PC-3 (cell line): ENCODE measurements at regions not wholly inside any gene's neighbourhood (a gene's known extent, or its start where the extent isn't known, plus 50 kb on each side); places are given as distances from the start of the nearest gene placed in this dataset.

ENCODE experiments used
- ATAC-seq: fragments of 200-7000 bp; cut with Tn5 transposase; 2 replicates; pipeline ENCODE4 v1.9.1; 2020; ENCODE audit warnings: mild to moderate bottlenecking, moderate library complexity
- BruUV-seq: library from RNA; stranded (reverse); fragments of 400-500 nt; replicated peaks from 2 replicates; lab custom pipeline; 2021; lab: Mats Ljungman, UMichigan
- CTCF ChIA-PET: fragments of 300-600 bp; sonication (Branson Sonifier 250); formaldehyde crosslinking; loops from one replicate; lab custom pipeline; 2022; ENCODE audit warnings: antibody characterized with exemption; lab: Charles Lee
- POLR2A ChIA-PET: fragments of 300-600 bp; sonication (Branson Sonifier 250); formaldehyde crosslinking; loops from one replicate; lab custom pipeline; 2022; ENCODE audit warnings: antibody characterized with exemption; ENCODE audit not compliant: unreplicated experiment; lab: Charles Lee
- DNase-seq: peaks from one replicate; pipeline ENCODE4 v3.0.0-alpha.2; 2015
- H2AFZ ChIP-seq: fragments of 300-600 bp; sonication (generic); 2 replicates; pipeline ENCODE4 v1.6.0; 2016; ENCODE audit warnings: antibody characterized with exemption, low read length
- H3F3A ChIP-seq: fragments of 300-600 bp; sonication (generic); one replicate; pipeline ENCODE4 v1.6.0; 2017; ENCODE audit warnings: antibody characterized with exemption, low read length, control low read depth, mild to moderate bottlenecking; ENCODE audit not compliant: unreplicated experiment
- H3K27ac ChIP-seq: fragments of 300-600 bp; sonication (generic); 2 replicates; pipeline ENCODE4 v1.5.1; 2016; ENCODE audit warnings: mild to moderate bottlenecking, low read length
- H3K27me3 ChIP-seq: fragments of 300-600 bp; sonication (generic); 2 replicates; pipeline ENCODE4 v1.6.1; 2016; ENCODE audit warnings: low read length, mixed read lengths
- H3K36me3 ChIP-seq: fragments of 300-600 bp; sonication (generic); 2 replicates; pipeline ENCODE4 v1.6.1; 2016; ENCODE audit warnings: low read depth, mixed run types, low read length, mixed read lengths
- H3K4me1 ChIP-seq: fragments of 300-600 bp; sonication (generic); 2 replicates; pipeline ENCODE4 v1.5.1; 2016; ENCODE audit warnings: low read length; ENCODE audit not compliant: insufficient read depth
- H3K4me2 ChIP-seq: fragments of 300-600 bp; sonication (generic); 2 replicates; pipeline ENCODE4 v1.6.0; 2016; ENCODE audit warnings: low read length
- H3K4me3 ChIP-seq: fragments of 300-600 bp; sonication (generic); 2 replicates; pipeline ENCODE4 v1.5.1; 2016; ENCODE audit warnings: mild to moderate bottlenecking, low read length, mixed read lengths
- H3K79me2 ChIP-seq: fragments of 300-600 bp; sonication (generic); 2 replicates; pipeline ENCODE4 v1.6.1; 2017; ENCODE audit warnings: low read length, mixed read lengths
- H3K9ac ChIP-seq: fragments of 300-600 bp; sonication (generic); 2 replicates; pipeline ENCODE4 v1.6.0; 2016; ENCODE audit warnings: mild to moderate bottlenecking, low read length
- H3K9me2 ChIP-seq: fragments of 300-600 bp; sonication (generic); replicated peaks from 2 replicates; pipeline ENCODE4 v1.6.1; 2016; ENCODE audit warnings: mixed run types, low read length, mixed read lengths
- H3K9me3 ChIP-seq: fragments of 300-600 bp; sonication (generic); 2 replicates; pipeline ENCODE4 v1.6.1; 2016; ENCODE audit warnings: low read length, mixed read lengths
- H4K20me1 ChIP-seq: fragments of 300-600 bp; sonication (generic); 2 replicates; pipeline ENCODE4 v1.6.1; 2016; ENCODE audit warnings: low read length, mixed read lengths
- EZH2 ChIP-seq: fragments of 300-600 bp; sonication (generic); IDR thresholded peaks from one replicate; pipeline ENCODE4 v1.6.1; 2017; ENCODE audit warnings: antibody characterized with exemption, mild to moderate bottlenecking, low read length; ENCODE audit not compliant: unreplicated experiment
- EZH2phosphoT487 ChIP-seq: fragments of 300-600 bp; sonication (generic); IDR thresholded peaks from 2 replicates; pipeline ENCODE4 v1.6.1; 2018; ENCODE audit warnings: mild to moderate bottlenecking, antibody characterized with exemption, low read length, borderline replicate concordance
- intact Hi-C: fragments of 100-400 bp; cut with micrococcal nuclease; formaldehyde crosslinking; loops from 2 replicates; pipeline ENCODE4 v1.9.0; 2023
- TF ChIP-seq, protein P1 (sequence below): fragments of 300-600 bp; sonication (generic); conservative IDR thresholded peaks from 2 replicates; pipeline ENCODE4 v1.5.1; 2017; ENCODE audit warnings: antibody characterized with exemption, low read depth, mild to moderate bottlenecking, low read length

DNA sequence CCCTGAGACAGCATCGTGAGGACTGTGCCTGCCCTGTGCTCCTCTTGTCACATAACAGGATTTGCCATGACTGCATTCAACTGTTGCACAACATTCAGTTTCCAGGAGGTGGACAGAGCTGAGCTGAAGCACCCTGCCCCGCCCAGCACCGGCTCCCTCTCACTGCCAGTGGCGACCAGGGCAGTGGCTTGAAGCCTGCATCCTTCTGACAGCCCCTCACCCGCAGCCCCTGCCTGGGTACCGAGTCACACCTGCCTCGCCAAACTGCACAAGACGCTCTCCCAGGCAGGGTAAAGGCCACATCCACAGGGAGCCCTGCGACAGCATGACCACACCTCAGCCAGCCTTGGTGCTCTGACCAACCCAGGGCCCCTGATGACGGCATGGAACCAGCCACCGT lies 59.9 kb upstream of the ZNF354A start:
- Histone ChIP-seq H3K9me3 (no peaks in the 10 kb centered on the region), H3K9ac (no peak overlapping the region), H2AFZ (no peak overlapping the region), H3K4me3 (no peak overlapping the region), H3K36me3 (no peaks in the 10 kb centered on the region), H3F3A (no peaks in the 10 kb centered on the region), H4K20me1 (no peaks in the 10 kb centered on the region), H3K79me2 (no peaks in the 10 kb centered on the region), H3K27ac (no peak overlapping the region), H3K4me1 (peaks cover 29% of the 10 kb centered on the region), H3K4me2 (no peak overlapping the region), H3K9me2 (no peaks in the 10 kb centered on the region), H3K27me3 (no peaks in the 10 kb centered on the region)
- POLR2A ChIA-PET: no interaction called here
- TF ChIP-seq EZH2: no peak
- no peak for TF ChIP-seq EZH2phosphoT487
- TF ChIP-seq, protein P1, sequence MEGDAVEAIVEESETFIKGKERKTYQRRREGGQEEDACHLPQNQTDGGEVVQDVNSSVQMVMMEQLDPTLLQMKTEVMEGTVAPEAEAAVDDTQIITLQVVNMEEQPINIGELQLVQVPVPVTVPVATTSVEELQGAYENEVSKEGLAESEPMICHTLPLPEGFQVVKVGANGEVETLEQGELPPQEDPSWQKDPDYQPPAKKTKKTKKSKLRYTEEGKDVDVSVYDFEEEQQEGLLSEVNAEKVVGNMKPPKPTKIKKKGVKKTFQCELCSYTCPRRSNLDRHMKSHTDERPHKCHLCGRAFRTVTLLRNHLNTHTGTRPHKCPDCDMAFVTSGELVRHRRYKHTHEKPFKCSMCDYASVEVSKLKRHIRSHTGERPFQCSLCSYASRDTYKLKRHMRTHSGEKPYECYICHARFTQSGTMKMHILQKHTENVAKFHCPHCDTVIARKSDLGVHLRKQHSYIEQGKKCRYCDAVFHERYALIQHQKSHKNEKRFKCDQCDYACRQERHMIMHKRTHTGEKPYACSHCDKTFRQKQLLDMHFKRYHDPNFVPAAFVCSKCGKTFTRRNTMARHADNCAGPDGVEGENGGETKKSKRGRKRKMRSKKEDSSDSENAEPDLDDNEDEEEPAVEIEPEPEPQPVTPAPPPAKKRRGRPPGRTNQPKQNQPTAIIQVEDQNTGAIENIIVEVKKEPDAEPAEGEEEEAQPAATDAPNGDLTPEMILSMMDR: no peak
- intact Hi-C loops: no loop called here
- ATAC-seq: no peak
- peak; percentile 43 for DNase-seq
- BruUV-seq: no TSS peak
- CTCF ChIA-PET: no interaction called here

DNA sequence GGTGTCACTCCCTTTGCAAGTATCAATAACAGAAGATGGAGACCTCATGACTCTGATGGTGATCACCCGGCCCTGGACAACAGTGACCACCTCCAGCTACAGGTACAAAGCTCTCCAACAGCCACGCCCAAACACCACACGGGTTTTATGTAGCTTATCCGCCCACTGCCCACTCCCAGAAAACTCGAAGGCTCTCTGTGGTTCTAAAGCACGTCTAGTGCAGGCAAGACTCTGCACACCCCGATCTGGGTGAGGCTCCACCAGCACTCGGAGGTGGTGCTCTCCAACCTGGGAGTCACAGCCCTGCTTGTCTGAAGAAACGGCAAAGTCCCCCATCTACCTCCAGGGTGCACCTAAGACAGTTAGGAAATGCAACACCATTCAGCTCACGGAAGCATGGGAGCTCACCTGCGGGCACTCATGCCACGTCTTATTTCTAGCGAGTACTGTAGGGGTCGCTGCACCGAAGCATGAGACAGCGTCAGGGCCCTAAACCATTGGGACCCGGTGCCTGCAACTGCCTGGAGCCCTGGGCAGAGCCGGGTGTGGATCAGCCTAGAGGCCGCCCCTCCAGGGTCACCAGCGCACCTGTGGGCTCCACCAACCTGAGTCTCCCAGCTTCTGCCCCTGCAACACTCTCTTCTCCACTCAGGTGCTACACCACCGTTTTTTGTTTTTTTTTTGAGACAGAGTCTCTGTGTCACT lies 58.1 kb upstream of the ZNF354A start:
- no peak overlapping the region for H3K4me3 ChIP-seq
- no peak for TF ChIP-seq EZH2
- TF ChIP-seq, protein P1: no peak
- no peak overlapping the region for H3K4me2 ChIP-seq
- no peaks in the 10 kb centered on the region for H3K9me3 ChIP-seq
- no peaks in the 10 kb centered on the region for H3K79me2 ChIP-seq
- ChIA-PET CTCF (no interaction called here), POLR2A (no interaction called here)
- DNase-seq: no peak
- BruUV-seq: no TSS peak
- H2AFZ ChIP-seq: no peak overlapping the region
- H3K9me2 ChIP-seq: no peaks in the 10 kb centered on the region
- intact Hi-C loops: no loop called here
- ATAC-seq: no peak
- peaks cover 43% of the 10 kb centered on the region for H3K4me1 ChIP-seq
- H3K27ac ChIP-seq: no peak overlapping the region
- no peaks in the 10 kb centered on the region for H3K27me3 ChIP-seq
- no peak overlapping the region for H3K9ac ChIP-seq
- no peaks in the 10 kb centered on the region for H3F3A ChIP-seq
- no peaks in the 10 kb centered on the region for H4K20me1 ChIP-seq
- no peaks in the 10 kb centered on the region for H3K36me3 ChIP-seq

DNA sequence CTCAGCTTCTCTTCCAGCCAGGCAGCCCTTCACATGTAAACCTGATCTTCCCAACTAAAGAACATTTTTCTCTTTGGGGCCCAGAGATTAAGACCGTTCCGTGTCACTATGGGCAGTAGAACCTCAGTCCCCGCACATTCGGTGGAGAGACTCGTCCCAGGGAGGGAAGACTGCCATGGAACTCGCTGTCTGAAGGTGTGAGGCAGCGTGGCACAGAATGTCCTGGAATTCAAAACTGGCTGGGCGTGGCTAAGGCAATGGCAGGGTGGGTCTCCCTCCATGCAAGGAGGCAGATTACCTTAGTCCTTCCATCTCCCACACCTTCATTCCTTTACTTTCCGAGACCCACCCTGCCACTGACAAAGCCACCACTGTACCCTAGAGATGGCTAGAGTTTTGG lies 57.4 kb upstream of the ZNF354A start:
- Histone ChIP-seq H3K36me3 (no peaks in the 10 kb centered on the region), H3K9me2 (no peaks in the 10 kb centered on the region), H3K4me1 (peaks cover 43% of the 10 kb centered on the region), H3K79me2 (no peaks in the 10 kb centered on the region), H4K20me1 (no peaks in the 10 kb centered on the region), H3K27ac (no peak overlapping the region; the same call in 1 of the 2 replicates), H3K9ac (no peak overlapping the region), H3F3A (no peaks in the 10 kb centered on the region), H3K4me2 (peak overlapping the region; percentile 52; the same call in 1 of the 2 replicates), H3K4me3 (no peak overlapping the region), H3K27me3 (no peaks in the 10 kb centered on the region), H2AFZ (no peak overlapping the region), H3K9me3 (no peaks in the 10 kb centered on the region)
- TF ChIP-seq, protein P1: no peak
- TF ChIP-seq EZH2 (no peak), EZH2phosphoT487 (no peak)
- POLR2A ChIA-PET: no interaction called here
- DNase-seq (no peak), ATAC-seq (no peak)
- intact Hi-C loops: loop anchor here (1.0 kb wide), 1 partner anchor 58 kb away; the partner anchor contains the start of gene ZNF354A
- no TSS peak for BruUV-seq
- CTCF ChIA-PET: no interaction called here
